Activated T-helper 17 cell treated with anti-CD3 and anti-CD28 coated beads, Interleukin-2, amount 50 U/mL, for 72 hours (primary cell): ENCODE measurements at regions not wholly inside any gene's neighbourhood (a gene's known extent, or its start where the extent isn't known, plus 50 kb on each side); places are given as distances from the start of the nearest gene placed in this dataset.
"Not testable (repeated sequence)": the region's sequence is repeated elsewhere in the genome, so short reads cannot be mapped to it uniquely, and the experiment has no call there.

Source experiments
- ATAC-seq: fragments of 150-1000 bp; cut with Tn5 transposase; replicated peaks from 2 replicates; pipeline ENCODE4 v1.10.0; 2021; ENCODE audit warnings: mild to moderate bottlenecking, moderate library complexity
- H3K27ac Mint-ChIP-seq: one replicate; pipeline ENCODE4 v1.8.0; 2022; ENCODE audit warnings: mixed read lengths
- H3K27me3 Mint-ChIP-seq: one replicate; pipeline ENCODE4 v1.8.0; 2022; ENCODE audit warnings: mixed read lengths
- H3K36me3 Mint-ChIP-seq: one replicate; pipeline ENCODE4 v1.8.0; 2022; ENCODE audit warnings: low read depth, mild to moderate bottlenecking, mixed read lengths
- H3K4me1 Mint-ChIP-seq: one replicate; pipeline ENCODE4 v1.8.0; 2022; ENCODE audit warnings: mixed read lengths
- H3K4me3 Mint-ChIP-seq: one replicate; pipeline ENCODE4 v1.8.0; 2022; ENCODE audit warnings: mild to moderate bottlenecking, mixed read lengths
- H3K9me3 Mint-ChIP-seq: one replicate; pipeline ENCODE4 v1.8.0; 2022; ENCODE audit warnings: mixed read lengths

GRCh38 chr3:103170651-103171050, 735.8 kb downstream of the ZPLD1 start:
- no peak overlapping the region for H3K27ac Mint-ChIP-seq
- no peak overlapping the region for H3K4me3 Mint-ChIP-seq
- H3K9me3 Mint-ChIP-seq, result peaks cover 11% of the 10 kb centered on the region
- ATAC-seq, result no peak
- H3K4me1 Mint-ChIP-seq, result no peaks in the 10 kb centered on the region
- H3K36me3 Mint-ChIP-seq, result no peaks in the 10 kb centered on the region
- H3K27me3 Mint-ChIP-seq, result no peaks in the 10 kb centered on the region

- H3K9me3 Mint-ChIP-seq, result peaks cover 8% of the 10 kb centered on the region
- H3K36me3 Mint-ChIP-seq, result no peaks in the 10 kb centered on the region
Observed at GRCh38 chr3:103173940-103174339, 739.1 kb downstream of the ZPLD1 start.

GRCh38 chr3:103181160-103181559, 746.3 kb downstream of the ZPLD1 start:
- H3K27ac Mint-ChIP-seq, result no peak overlapping the region
- no peaks in the 10 kb centered on the region for H3K27me3 Mint-ChIP-seq
- H3K9me3 Mint-ChIP-seq, result peaks cover 19% of the 10 kb centered on the region
- no peaks in the 10 kb centered on the region for H3K36me3 Mint-ChIP-seq
- H3K4me3 Mint-ChIP-seq, result no peak overlapping the region
- no peak for ATAC-seq
- H3K4me1 Mint-ChIP-seq, result no peaks in the 10 kb centered on the region

More at GRCh38 chr3:103173940-103174339, 739.1 kb downstream of the ZPLD1 start:
- no peak overlapping the region for H3K4me3 Mint-ChIP-seq
- no peak for ATAC-seq
- no peaks in the 10 kb centered on the region for H3K27me3 Mint-ChIP-seq
- H3K27ac Mint-ChIP-seq, result no peak overlapping the region
- H3K4me1 Mint-ChIP-seq, result no peaks in the 10 kb centered on the region

- H3K36me3 Mint-ChIP-seq, result no peaks in the 10 kb centered on the region
- ATAC-seq, result no peak
- peaks cover 17% of the 10 kb centered on the region for H3K9me3 Mint-ChIP-seq
- H3K4me1 Mint-ChIP-seq, result no peaks in the 10 kb centered on the region
- H3K27me3 Mint-ChIP-seq, result no peaks in the 10 kb centered on the region
- H3K4me3 Mint-ChIP-seq, result no peak overlapping the region
- no peak overlapping the region for H3K27ac Mint-ChIP-seq
Observed at GRCh38 chr3:103184772-103185171, 750.0 kb downstream of the ZPLD1 start.

GRCh38 chr3:103189941-103190340, 755.1 kb downstream of the ZPLD1 start:
- H3K4me3 Mint-ChIP-seq, result no peak overlapping the region
- H3K27ac Mint-ChIP-seq, result no peak overlapping the region
- ATAC-seq, result no peak
- H3K9me3 Mint-ChIP-seq, result peaks cover 7% of the 10 kb centered on the region
- no peaks in the 10 kb centered on the region for H3K4me1 Mint-ChIP-seq
- H3K36me3 Mint-ChIP-seq, result no peaks in the 10 kb centered on the region
- H3K27me3 Mint-ChIP-seq, result no peaks in the 10 kb centered on the region

GRCh38 chr3:103195216-103195615, 760.4 kb downstream of the ZPLD1 start:
- Mint-ChIP-seq H3K4me3 (no peak overlapping the region), H3K27me3 (no peaks in the 10 kb centered on the region), H3K36me3 (no peaks in the 10 kb centered on the region), H3K27ac (no peak overlapping the region), H3K4me1 (no peaks in the 10 kb centered on the region), H3K9me3 (no peaks in the 10 kb centered on the region)
- no peak for ATAC-seq

GRCh38 chr3:103203441-103203840, 768.6 kb downstream of the ZPLD1 start:
- no peaks in the 10 kb centered on the region for H3K36me3 Mint-ChIP-seq
- no peaks in the 10 kb centered on the region for H3K4me1 Mint-ChIP-seq
- H3K9me3 Mint-ChIP-seq, result no peaks in the 10 kb centered on the region
- H3K27me3 Mint-ChIP-seq, result no peaks in the 10 kb centered on the region
- no peak for ATAC-seq
- no peak overlapping the region for H3K27ac Mint-ChIP-seq
- no peak overlapping the region for H3K4me3 Mint-ChIP-seq

- ATAC-seq, result no peak
- Mint-ChIP-seq H3K4me3 (no peak overlapping the region), H3K9me3 (peaks cover 13% of the 10 kb centered on the region), H3K36me3 (no peaks in the 10 kb centered on the region), H3K4me1 (no peaks in the 10 kb centered on the region), H3K27ac (no peak overlapping the region), H3K27me3 (peaks cover 3% of the 10 kb centered on the region)
Observed at GRCh38 chr3:103210583-103210982, 775.8 kb downstream of the ZPLD1 start.

GRCh38 chr3:103218146-103218545, 783.3 kb downstream of the ZPLD1 start:
- H3K4me3 Mint-ChIP-seq, result no peak overlapping the region

DNA sequence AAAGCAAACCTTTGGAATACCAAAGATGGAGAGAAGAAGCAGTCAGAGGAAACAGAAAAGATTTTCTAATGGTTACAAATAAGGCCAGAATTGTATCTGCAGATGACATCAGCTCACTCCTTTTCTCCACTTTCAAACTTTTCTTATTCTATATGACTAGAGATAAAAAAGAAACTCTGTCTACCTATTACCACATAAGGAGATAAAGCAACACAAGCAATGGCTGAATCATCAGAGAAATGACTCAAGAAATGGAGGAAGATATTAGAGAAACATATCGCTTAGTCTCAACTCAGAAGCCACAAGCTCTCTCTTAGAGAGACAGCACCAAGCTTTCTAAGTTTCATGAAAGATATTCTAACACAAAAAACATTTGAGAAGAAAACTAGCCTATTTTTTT, 784.0 kb downstream of the ZPLD1 start:
- no peak overlapping the region for H3K4me3 Mint-ChIP-seq
- no peaks in the 10 kb centered on the region for H3K36me3 Mint-ChIP-seq
- H3K4me1 Mint-ChIP-seq, result no peaks in the 10 kb centered on the region
- peaks cover 11% of the 10 kb centered on the region for H3K9me3 Mint-ChIP-seq
- no peaks in the 10 kb centered on the region for H3K27me3 Mint-ChIP-seq
- H3K27ac Mint-ChIP-seq, result no peak overlapping the region
- no peak for ATAC-seq

More at GRCh38 chr3:103218146-103218545, 783.3 kb downstream of the ZPLD1 start:
- H3K4me1 Mint-ChIP-seq, result no peaks in the 10 kb centered on the region
- no peaks in the 10 kb centered on the region for H3K27me3 Mint-ChIP-seq
- peaks cover 12% of the 10 kb centered on the region for H3K9me3 Mint-ChIP-seq
- H3K36me3 Mint-ChIP-seq, result no peaks in the 10 kb centered on the region
- ATAC-seq, result peak; percentile 19
- no peak overlapping the region for H3K27ac Mint-ChIP-seq

GRCh38 chr3:103227651-103228050, 792.8 kb downstream of the ZPLD1 start:
- Mint-ChIP-seq H3K4me3 (no peak overlapping the region), H3K27me3 (no peaks in the 10 kb centered on the region), H3K27ac (no peak overlapping the region), H3K36me3 (no peaks in the 10 kb centered on the region), H3K4me1 (no peaks in the 10 kb centered on the region), H3K9me3 (no peaks in the 10 kb centered on the region)
- no peak for ATAC-seq

GRCh38 chr3:103247459-103247858, 812.6 kb downstream of the ZPLD1 start:
- no peaks in the 10 kb centered on the region for H3K9me3 Mint-ChIP-seq
- no peak overlapping the region for H3K27ac Mint-ChIP-seq
- H3K36me3 Mint-ChIP-seq, result no peaks in the 10 kb centered on the region
- ATAC-seq, result no peak
- H3K4me1 Mint-ChIP-seq, result no peaks in the 10 kb centered on the region
- H3K27me3 Mint-ChIP-seq, result no peaks in the 10 kb centered on the region
- no peak overlapping the region for H3K4me3 Mint-ChIP-seq

- H3K27ac Mint-ChIP-seq, H3K9me3 Mint-ChIP-seq, ATAC-seq: not testable (repeated sequence)
Observed at GRCh38 chr3:103254827-103255226, 820.0 kb downstream of the ZPLD1 start.

DNA sequence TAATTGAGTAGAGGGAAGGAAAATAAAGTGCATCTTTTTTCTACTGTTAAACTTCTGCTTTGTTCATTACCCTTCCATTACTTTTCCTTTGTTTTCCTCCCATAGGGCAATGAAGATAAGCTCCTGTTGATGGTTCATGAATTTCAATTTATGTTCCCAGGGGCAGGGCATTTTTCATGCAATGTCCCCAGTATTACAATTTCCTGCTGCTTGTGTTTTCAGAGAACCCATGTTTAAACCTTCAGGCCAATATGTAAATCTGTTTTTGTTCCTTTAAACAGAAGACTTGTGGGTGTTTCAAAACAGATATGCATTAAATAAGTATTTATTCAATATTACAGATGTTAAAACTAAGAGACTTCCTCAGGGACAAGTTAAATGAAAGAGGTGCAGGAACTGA, 834.5 kb downstream of the ZPLD1 start:
- no peaks in the 10 kb centered on the region for H3K27me3 Mint-ChIP-seq
- H3K9me3 Mint-ChIP-seq, result peaks cover 10% of the 10 kb centered on the region
- ATAC-seq, result no peak
- no peak overlapping the region for H3K27ac Mint-ChIP-seq
- H3K4me1 Mint-ChIP-seq, result no peaks in the 10 kb centered on the region
- H3K36me3 Mint-ChIP-seq, result no peaks in the 10 kb centered on the region
- H3K4me3 Mint-ChIP-seq, result no peak overlapping the region

More at GRCh38 chr3:103254827-103255226, 820.0 kb downstream of the ZPLD1 start:
- not testable (repeated sequence) for H3K4me3 Mint-ChIP-seq, H3K27me3 Mint-ChIP-seq, H3K36me3 Mint-ChIP-seq, H3K4me1 Mint-ChIP-seq

DNA sequence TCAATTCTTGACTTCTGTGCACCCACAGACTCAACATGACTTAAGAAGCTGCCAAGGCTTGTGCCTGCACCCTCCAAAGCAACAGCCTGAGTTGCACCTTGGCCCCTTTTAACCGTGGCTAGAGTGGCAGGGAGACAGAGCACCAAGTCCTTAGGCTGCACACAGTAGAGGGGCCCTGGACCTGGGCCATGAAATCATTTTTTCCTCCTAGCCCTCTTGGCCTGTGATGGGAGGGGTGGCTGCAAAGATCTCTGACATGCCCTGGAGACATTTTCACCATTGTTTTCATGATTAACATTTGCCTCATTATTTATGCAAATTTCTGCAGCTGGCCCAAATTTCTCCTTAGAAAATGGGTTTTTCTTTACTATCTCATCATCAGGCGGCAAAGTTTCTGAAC, 836.8 kb downstream of the ZPLD1 start:
- H3K4me3 Mint-ChIP-seq, result no peak overlapping the region
- peaks cover 10% of the 10 kb centered on the region for H3K9me3 Mint-ChIP-seq
- H3K27ac Mint-ChIP-seq, result no peak overlapping the region
- H3K4me1 Mint-ChIP-seq, result no peaks in the 10 kb centered on the region
- H3K36me3 Mint-ChIP-seq, result no peaks in the 10 kb centered on the region
- ATAC-seq, result no peak
- no peaks in the 10 kb centered on the region for H3K27me3 Mint-ChIP-seq

DNA sequence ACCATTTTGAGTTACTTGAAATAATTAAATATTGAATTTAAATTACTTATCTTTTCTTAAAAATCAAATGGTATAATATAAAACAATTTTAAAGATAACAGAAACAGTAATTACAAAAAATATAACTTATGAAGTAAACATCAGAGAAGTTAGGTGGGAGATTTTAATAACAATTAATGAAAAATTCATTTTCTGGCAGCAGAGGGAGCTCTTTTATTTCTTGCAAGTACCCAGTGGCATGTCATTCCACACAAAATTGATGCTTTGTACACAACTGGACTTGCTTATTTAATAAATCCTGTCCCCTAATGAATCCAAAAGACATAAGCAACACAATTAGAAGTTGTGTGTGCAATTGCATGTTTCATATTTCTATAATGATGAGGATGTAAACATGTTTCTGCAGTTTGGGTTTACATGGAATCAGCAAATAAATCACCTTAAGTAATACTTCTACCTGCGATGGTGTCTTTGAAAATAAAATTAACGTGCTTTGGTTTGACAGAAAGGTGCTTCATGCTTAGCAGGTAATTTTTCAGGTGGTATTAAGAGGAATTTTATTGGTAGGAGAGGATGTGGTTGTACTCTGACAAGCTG, 861.3 kb downstream of the ZPLD1 start:
- Mint-ChIP-seq H3K27ac (no peak overlapping the region), H3K9me3 (no peaks in the 10 kb centered on the region), H3K27me3 (no peaks in the 10 kb centered on the region), H3K4me3 (no peak overlapping the region), H3K4me1 (no peaks in the 10 kb centered on the region), H3K36me3 (no peaks in the 10 kb centered on the region)
- no peak for ATAC-seq
